HCT116 (cell line): ENCODE measurements at regions not wholly inside any gene's neighbourhood (a gene's known extent, or its start where the extent isn't known, plus 50 kb on each side); places are given as distances from the start of the nearest gene placed in this dataset.

ENCODE experiments used
- ATAC-seq: fragments of 200-7000 bp; cut with Tn5 transposase; 2 replicates; pipeline ENCODE4 v1.9.1; 2020; ENCODE audit warnings: mild to moderate bottlenecking, moderate library complexity
- BruUV-seq: library from RNA; stranded (reverse); fragments of 400-500 nt; replicated peaks from 2 replicates; lab custom pipeline; 2021; lab: Mats Ljungman, UMichigan
- CTCF ChIA-PET: fragments of 300-600 bp; sonication (Branson Sonifier 250); formaldehyde crosslinking; loops from one replicate; lab custom pipeline; 2021; ENCODE audit warnings: antibody characterized with exemption; lab: Charles Lee
- POLR2A ChIA-PET: fragments of 300-600, 350-600 bp; sonication (Branson Sonifier 250); formaldehyde crosslinking; loops from one replicate; lab custom pipeline; 2021; ENCODE audit warnings: antibody characterized with exemption; lab: Charles Lee
- RAD21 ChIA-PET, 2 experiments: fragments of 300-600 bp; sonication (Branson Sonifier 250); formaldehyde crosslinking; loops; one replicate each; lab custom pipeline; 2023; ENCODE audit warnings: low total read pairs in 2 of 2; ENCODE audit not compliant: uncharacterized antibody in 2 of 2, unreplicated experiment in 2 of 2, low non-redundant PET in 1 of 2; lab: Charles Lee
- DNase-seq: peaks from one replicate; pipeline ENCODE4 v3.0.0-alpha.2; 2010; ENCODE audit warnings: low read depth, low spot score
- H2AFZ ChIP-seq: fragments of 200-600 bp; shearing (Covaris generic), sonication (generic); 2 replicates; pipeline ENCODE4 v1.6.1; 2017; ENCODE audit warnings: low read depth, mixed run types, mixed read lengths, antibody characterized with exemption, low read length; ENCODE audit not compliant: poor library complexity, severe bottlenecking
- H3K27ac ChIP-seq: 2 replicates; pipeline ENCODE4 v1.5.1; 2012; ENCODE audit warnings: low read depth, low read length
- H3K27me3 ChIP-seq: fragments of 200-600 bp; sonication (generic); 2 replicates; pipeline ENCODE4 v1.6.1; 2016; ENCODE audit warnings: mixed run types, low read length, mixed read lengths; ENCODE audit not compliant: insufficient read depth
- H3K36me3 ChIP-seq, 2 experiments: fragments of 200-500 bp in 1 of 2; fragments of 200-600 bp in 1 of 2; sonication (Bioruptor generic) in 1 of 2; sonication (generic) in 1 of 2; 2 replicates each; pipeline versions ENCODE4 v1.5.1 to v1.6.1; 2014 to 2016; ENCODE audit warnings: low read length in 2 of 2, inconsistent platforms in 1 of 2, mixed read lengths in 1 of 2, mixed run types in 1 of 2; ENCODE audit not compliant: insufficient read depth in 2 of 2, control insufficient read depth in 1 of 2
- H3K4me1 ChIP-seq, 2 experiments: fragments of 200-600 bp in 1 of 2; sonication (generic) in 1 of 2; 2 replicates each; pipeline versions ENCODE4 v1.5.1 to v1.6.1; 2012 to 2017; ENCODE audit warnings: low read length in 2 of 2, inconsistent platforms in 1 of 2, mild to moderate bottlenecking in 1 of 2, mixed read lengths in 1 of 2, mixed run types in 1 of 2, moderate library complexity in 1 of 2; ENCODE audit not compliant: insufficient read depth in 2 of 2, control insufficient read depth in 1 of 2
- H3K4me2 ChIP-seq: fragments of 200-600 bp; sonication (generic); 2 replicates; pipeline ENCODE4 v1.6.1; 2017; ENCODE audit warnings: mixed run types, low read length, mixed read lengths
- H3K4me3 ChIP-seq, 2 experiments: fragments of 200-600 bp in 1 of 2; sonication (generic) in 1 of 2; replicated peaks in 1 of 2; 2 replicates each; pipeline ENCODE4 v1.5.1; 2011 to 2016; ENCODE audit warnings: low read length in 2 of 2, control low read depth in 1 of 2, low read depth in 1 of 2, mild to moderate bottlenecking in 1 of 2, mixed read lengths in 1 of 2, mixed run types in 1 of 2
- H3K79me2 ChIP-seq: fragments of 200-600 bp; sonication (generic); 2 replicates; pipeline ENCODE4 v1.6.1; 2017; ENCODE audit warnings: mild to moderate bottlenecking, mixed run types, low read length, moderate library complexity, mixed read lengths; ENCODE audit not compliant: insufficient read depth
- H3K9ac ChIP-seq: fragments of 200-600 bp; sonication (generic); 2 replicates; pipeline ENCODE4 v1.6.1; 2016; ENCODE audit warnings: low read length, mixed read lengths
- H3K9me2 ChIP-seq: fragments of 200-600 bp; sonication (generic), shearing (Covaris generic); 2 replicates; pipeline ENCODE4 v1.6.1; 2017; ENCODE audit warnings: mixed run types, mild to moderate bottlenecking, moderate library complexity; ENCODE audit not compliant: insufficient read depth
- H3K9me3 ChIP-seq, 2 experiments: fragments of 200-500 bp in 1 of 2; fragments of 200-600 bp in 1 of 2; sonication (Bioruptor generic) in 1 of 2; sonication (generic) in 1 of 2; 2 replicates each; pipeline ENCODE4 v1.6.1; 2014 to 2017; ENCODE audit warnings: low read length in 2 of 2, mixed read lengths in 2 of 2, inconsistent platforms in 1 of 2, low read depth in 1 of 2, mild to moderate bottlenecking in 1 of 2, mixed run types in 1 of 2, moderate library complexity in 1 of 2; ENCODE audit not compliant: control insufficient read depth in 1 of 2, insufficient read depth in 1 of 2
- H4K20me1 ChIP-seq: fragments of 200-600 bp; sonication (generic), shearing (Covaris generic); 2 replicates; pipeline ENCODE4 v1.6.1; 2017; ENCODE audit warnings: mixed run types, mild to moderate bottlenecking, moderate library complexity; ENCODE audit not compliant: insufficient read depth
- CBX3 ChIP-seq: IDR thresholded peaks from 2 replicates; pipeline ENCODE4 v1.6.1; 2012; ENCODE audit warnings: low read depth
- CTCF ChIP-seq, 3 experiments: fragments of 200-600 bp in 1 of 3; sonication (generic) in 1 of 3; IDR thresholded peaks in 2 of 3; conservative IDR thresholded peaks in 1 of 3; 2 replicates each; pipeline ENCODE4 v1.5.1; 2012 to 2017; ENCODE audit warnings: low read depth in 2 of 3, low read length in 2 of 3, antibody characterized with exemption in 1 of 3, borderline replicate concordance in 1 of 3, control low read depth in 1 of 3, mild to moderate bottlenecking in 1 of 3, mixed read lengths in 1 of 3, mixed run types in 1 of 3, moderate library complexity in 1 of 3; ENCODE audit not compliant: insufficient read depth in 1 of 3
- ELF1 ChIP-seq: IDR thresholded peaks from 2 replicates; pipeline ENCODE4 v1.6.1; 2012; ENCODE audit warnings: low read depth, borderline replicate concordance
- EZH2 ChIP-seq: fragments of 200-600 bp; sonication (generic); IDR thresholded peaks from 2 replicates; pipeline ENCODE4 v1.6.1; 2017; ENCODE audit warnings: antibody characterized with exemption, mixed run types
- POLR2AphosphoS5 ChIP-seq: IDR thresholded peaks from 2 replicates; pipeline ENCODE4 v1.6.1; 2011; ENCODE audit warnings: mild to moderate bottlenecking, low read depth, low read length, moderate library complexity
- RAD21 ChIP-seq: IDR thresholded peaks from 2 replicates; pipeline ENCODE4 v1.6.1; 2012; ENCODE audit warnings: low read depth, mild to moderate bottlenecking
- REST ChIP-seq: IDR thresholded peaks from 2 replicates; pipeline ENCODE4 v1.6.1; 2012; ENCODE audit warnings: low read depth
- SRF ChIP-seq: IDR thresholded peaks from 2 replicates; pipeline ENCODE4 v1.6.1; 2012; ENCODE audit warnings: low read depth
- ZFX ChIP-seq: fragments of 450-650 bp; IDR thresholded peaks from 2 replicates; pipeline ENCODE4 v1.6.1; 2017
- ZNF274 ChIP-seq: fragments of 200-500 bp; sonication (Bioruptor generic); IDR thresholded peaks from 2 replicates; pipeline ENCODE4 v1.6.1; 2014; ENCODE audit warnings: mild to moderate bottlenecking, low read depth, low read length, inconsistent platforms
- intact Hi-C: fragments of 100-400 bp; cut with micrococcal nuclease; formaldehyde crosslinking; loops from 2 replicates; pipeline ENCODE4 v1.10.0; 2022
- TF ChIP-seq, protein P1 (sequence below): IDR thresholded peaks from 2 replicates; pipeline ENCODE4 v1.6.1; 2012

GRCh38 chr1:116316373-116316772, 56.7 kb upstream of the ATP1A1 start:
- intact Hi-C loops: no loop called here
- H3K4me3 ChIP-seq: no peak overlapping the region
- H3K27me3 ChIP-seq: no peaks in the 10 kb centered on the region
- H3K4me1 ChIP-seq: peaks cover 13 to 15% of the 10 kb centered on the region in 2 experiments
- no peaks in the 10 kb centered on the region for H3K9me3 ChIP-seq
- RAD21 ChIA-PET: no interaction called here
- H3K36me3 ChIP-seq: no peaks in the 10 kb centered on the region
- H4K20me1 ChIP-seq: no peaks in the 10 kb centered on the region
- no peak overlapping the region for H3K9ac ChIP-seq
- TF ChIP-seq REST (no peak), SRF (no peak), POLR2AphosphoS5 (no peak), CBX3 (no peak), ELF1 (no peak), CTCF (IDR thresholded peaks at IDR 0.05 in 2 of 3, conservative IDR thresholded peaks at IDR 0.05 in 1 of 3; ENCODE audit: borderline replicate concordance in 1 of 3, insufficient read depth in 1 of 3, low read depth in 2 of 3, low read length in 2 of 3) (no peak), EZH2 (no peak), RAD21 (no peak), ZFX (no peak), ZNF274 (no peak)
- TF ChIP-seq, protein P1, sequence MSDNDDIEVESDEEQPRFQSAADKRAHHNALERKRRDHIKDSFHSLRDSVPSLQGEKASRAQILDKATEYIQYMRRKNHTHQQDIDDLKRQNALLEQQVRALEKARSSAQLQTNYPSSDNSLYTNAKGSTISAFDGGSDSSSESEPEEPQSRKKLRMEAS: no peak
- no peak for DNase-seq
- no peaks in the 10 kb centered on the region for H3K79me2 ChIP-seq
- H3K27ac ChIP-seq: no peak overlapping the region
- H3K4me2 ChIP-seq: no peak overlapping the region
- H2AFZ ChIP-seq: no peak overlapping the region
- CTCF ChIA-PET: no interaction called here
- POLR2A ChIA-PET: interaction anchor here (1.2 kb wide), 1 partner anchor 43 kb away, joined by 3 read pairs; no protein-coding TSS in a partner anchor
- no peak for ATAC-seq
- BruUV-seq: no TSS peak
- H3K9me2 ChIP-seq: no peaks in the 10 kb centered on the region
